ENCODE measurements at regions not wholly inside any gene's neighbourhood (a gene's known extent, or its start where the extent isn't known, plus 50 kb on each side); places are given as distances from the start of the nearest gene placed in this dataset.

DNA sequence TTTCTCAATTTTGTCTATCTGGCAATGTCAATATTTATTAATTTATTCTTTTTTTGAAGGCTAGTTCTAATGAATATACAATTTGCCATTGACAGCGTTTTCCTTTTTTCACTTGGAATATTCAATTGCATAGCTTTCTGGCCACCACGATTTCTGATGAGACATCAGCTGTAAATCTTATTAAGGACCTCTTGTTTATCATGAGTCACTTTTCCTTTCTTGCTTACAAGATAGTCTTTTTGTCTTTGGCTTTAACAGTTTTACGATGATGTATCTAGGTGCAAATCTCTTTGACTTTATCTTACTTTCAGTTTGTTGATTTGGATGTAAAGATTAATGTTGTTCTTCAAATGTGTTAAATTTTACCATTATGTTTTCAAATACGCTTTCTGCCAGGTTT is 991.6 kb upstream of the SLC10A2 start:
- no peak for DNase-seq

DNA sequence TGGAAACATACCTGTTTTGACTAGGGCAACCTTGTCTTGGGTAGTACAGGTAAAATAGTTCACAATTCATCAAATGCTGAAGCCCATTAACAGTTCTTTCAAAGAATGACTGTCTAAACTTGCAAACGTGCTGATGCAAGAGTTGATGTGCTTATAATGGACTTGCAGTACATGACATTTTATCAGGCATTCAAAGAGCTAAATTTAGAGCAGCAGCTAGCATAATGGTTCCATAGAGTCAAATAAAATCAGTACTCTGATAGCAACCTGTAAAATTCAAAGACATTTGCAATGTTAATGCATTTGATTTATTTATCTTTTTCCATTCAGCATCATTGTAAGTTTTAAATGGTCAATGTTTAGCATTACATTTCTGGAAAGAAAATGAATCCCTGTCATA is 979.7 kb upstream of the SLC10A2 start:
- DNase-seq = no peak

DNA sequence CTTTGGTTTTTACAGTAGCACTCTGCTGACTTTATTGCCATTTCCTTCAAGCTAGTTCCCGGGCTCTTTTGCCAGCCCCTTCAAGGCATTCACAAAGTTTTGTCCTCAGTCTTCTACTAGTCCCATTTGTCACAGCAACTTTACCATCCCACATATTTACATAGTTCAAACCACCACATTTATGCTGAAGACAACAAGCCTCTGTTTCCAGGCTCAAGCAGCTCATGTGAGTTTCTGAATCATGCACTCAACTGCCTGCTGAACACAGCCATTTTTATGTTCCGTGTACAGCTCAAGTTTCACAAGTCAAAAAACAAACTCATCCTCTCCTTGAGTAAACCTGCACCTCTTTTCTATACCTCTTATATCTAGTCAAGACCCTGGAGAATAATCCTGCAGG is 977.0 kb upstream of the SLC10A2 start:
- no peak for DNase-seq

DNA sequence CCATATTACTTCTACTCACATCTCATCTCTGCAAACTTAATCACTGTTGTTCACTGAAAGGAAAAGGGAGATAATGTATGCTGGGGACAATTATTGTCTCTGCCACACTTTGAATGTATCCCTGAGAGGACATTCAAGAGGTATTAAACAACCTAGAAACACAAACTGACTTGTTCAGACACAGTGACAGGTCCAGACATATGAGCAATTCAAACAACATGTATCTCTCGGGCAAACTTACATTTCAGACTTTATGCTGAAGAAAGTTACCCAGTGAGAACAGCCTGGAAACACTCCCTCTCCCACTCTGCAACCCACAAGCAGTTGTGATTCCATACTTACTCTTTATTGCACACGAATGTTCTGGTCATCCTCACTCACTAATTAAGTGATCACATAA is 968.7 kb upstream of the SLC10A2 start:
- DNase-seq = no peak

DNA sequence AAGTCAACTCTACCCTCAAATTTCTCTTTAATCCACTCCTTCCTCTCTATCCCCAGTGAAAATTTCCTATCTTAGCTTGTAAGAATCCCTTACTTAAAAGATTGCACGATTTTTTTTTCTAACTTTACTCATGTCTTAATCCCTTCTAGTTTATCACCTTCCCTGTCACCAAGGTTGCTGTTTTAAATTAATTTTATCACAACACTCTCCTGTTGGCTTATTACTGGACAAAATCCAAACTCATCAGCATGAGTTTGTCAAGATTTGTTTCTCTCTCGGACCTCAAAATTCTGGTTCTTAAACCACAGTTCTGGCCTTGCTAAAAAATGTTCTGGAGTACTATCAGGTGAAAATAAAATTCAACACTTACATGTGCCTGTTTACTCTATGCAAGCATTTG is 959.1 kb upstream of the SLC10A2 start:
- DNase-seq = no peak

DNA sequence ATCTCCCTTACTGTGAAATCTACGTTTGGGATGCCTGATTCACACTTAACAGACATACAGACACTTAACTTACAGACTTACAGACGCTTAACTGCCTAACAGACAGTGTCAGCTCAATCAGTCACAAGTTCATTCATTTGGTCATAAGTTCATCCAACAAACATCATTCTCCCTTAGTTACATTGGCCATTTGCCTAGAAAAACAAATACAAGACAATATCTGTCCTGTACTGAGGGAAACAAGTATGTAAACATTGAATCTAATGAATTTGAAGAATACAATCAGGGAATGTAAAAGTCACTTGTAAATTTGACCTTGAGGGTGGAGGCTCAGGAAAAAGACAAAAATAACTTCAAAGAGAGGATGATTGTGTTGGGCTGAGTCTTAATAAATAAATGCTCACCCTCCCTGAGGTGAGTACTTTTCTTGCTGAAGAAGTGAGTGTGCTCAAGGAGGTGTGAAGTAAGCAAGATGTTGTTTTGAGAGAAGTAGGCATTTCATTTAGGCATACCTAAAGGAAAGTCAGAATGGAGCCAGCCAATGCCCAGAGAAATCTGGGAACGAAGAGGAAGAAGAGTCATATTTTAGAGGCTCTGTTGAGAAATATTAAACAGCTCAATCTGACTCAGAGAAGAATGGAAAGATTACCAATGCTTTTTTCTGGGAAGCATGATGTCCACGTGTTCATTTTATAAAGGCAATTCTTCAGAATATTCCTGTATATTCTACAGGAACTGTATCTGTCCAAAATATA is 958.4 kb upstream of the SLC10A2 start:
- DNase-seq = no peak

DNA sequence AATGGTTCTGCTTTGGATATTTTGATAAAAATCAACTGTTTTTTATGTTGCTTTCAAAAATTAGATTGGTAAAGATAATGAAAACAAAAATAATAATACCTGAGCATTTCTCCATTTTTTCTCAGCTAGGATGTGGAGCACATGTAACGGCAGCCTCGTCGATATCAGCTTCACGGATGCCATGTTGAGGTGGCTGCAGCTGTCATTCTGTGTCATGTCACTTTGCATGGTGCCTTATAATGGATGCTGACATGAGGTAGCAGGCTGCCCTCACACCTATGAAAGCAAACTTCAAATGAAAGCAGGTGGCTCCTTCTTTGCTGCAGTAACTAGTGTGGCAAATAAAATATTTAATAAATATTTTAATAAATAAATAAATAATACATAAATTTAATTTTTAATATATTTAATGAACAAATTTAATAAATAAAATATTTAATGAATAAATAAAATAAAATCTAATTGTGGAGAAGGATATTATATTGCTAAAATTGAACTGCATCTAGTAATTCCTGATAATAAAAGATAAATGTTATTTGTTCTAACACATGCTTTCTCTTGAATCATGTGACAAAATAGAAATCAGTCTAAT is 955.7 kb upstream of the SLC10A2 start:
- DNase-seq = no peak

DNA sequence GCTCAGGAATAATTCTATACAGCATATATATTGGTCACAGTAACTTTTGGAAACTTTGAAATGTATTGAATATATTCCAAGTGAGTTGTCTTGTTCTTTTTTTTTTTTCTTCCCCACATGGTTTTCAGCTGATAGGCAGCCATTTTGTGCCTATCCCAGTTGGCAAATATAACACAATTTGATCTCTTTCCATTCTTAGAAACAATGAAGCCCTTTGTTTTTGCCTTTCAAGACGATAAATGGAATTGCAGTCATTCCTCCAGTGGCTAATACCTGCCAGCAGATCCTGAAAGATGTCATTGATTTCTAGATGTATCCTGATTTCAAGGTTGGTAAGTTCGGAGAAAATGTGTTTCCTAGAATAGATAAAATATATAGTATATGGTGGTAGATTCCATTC is 951.1 kb upstream of the SLC10A2 start:
- no peak for DNase-seq

DNA sequence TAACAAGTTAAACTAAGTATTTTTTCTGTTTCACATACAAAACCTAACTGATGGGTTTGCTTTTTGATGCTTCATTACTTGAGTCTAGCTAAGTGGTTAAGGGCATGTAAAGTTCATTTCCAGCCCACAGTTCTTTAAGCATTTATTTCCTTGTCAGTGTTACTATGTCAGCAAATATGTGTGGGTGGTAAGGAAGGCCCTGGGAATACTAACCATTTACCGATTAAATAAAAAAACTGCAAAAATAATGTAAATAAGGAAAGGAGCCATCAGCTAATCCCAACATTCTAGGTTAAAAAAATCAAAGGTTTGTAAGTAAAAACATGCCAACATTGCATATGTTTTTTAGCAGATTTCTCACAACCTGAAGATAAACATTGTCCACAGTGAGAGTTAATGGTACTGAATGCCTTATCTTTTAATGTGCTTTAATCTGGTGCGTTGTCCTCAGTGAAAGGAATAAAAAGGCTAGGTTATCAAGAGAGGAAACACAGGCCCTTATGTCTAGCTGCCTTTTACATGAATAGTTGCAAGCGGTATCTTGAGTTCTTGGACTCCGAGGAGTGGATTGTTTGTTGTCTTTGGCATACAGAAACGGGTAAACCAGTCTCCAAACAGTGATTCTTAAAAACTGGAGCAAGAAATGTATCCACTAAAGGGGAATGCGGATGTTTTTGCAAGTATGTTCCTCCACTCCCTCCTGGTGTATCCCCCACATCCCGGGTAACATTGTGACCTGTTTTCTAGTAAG is 949.6 kb upstream of the SLC10A2 start:
- no peak for DNase-seq

DNA sequence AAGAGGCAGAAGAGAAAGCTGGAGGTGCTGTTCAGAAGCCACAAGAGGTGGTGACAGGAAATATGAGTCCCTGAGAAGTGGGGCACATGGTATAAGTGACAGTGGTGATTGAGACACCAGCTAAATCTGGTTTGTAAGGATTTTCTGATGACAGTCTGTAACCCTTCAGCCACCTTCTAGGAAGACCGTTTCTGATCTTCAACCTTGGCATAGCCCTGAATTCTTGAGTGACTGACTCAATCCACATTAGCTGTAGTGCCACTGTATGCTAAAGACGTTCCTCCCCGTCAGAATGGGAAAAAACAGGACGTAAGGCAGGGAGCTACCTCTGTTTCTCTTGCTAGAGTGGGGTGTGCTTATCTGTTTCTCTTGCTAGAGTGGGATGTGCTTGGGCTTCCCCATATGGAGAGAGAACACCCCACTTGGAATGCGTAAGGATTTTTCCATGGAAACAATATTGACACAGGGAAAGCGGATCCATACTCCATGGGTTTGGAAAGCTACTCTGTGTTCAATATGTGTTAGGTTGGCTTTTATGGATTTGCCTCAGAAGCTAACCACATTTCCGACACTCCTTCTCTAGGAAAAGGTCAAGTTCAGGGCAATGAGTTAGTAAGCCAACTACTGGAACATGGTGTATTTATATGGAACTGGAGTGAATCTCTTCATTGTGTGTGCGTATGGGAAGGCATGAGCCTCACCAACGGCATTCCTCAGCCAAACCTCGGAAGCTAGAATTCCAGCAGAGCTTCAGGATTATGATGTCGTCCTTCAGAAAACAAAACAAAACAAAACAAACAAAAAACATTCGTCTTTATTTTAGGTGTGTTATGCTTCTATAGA is 948.8 kb upstream of the SLC10A2 start:
- DNase-seq = no peak

DNA sequence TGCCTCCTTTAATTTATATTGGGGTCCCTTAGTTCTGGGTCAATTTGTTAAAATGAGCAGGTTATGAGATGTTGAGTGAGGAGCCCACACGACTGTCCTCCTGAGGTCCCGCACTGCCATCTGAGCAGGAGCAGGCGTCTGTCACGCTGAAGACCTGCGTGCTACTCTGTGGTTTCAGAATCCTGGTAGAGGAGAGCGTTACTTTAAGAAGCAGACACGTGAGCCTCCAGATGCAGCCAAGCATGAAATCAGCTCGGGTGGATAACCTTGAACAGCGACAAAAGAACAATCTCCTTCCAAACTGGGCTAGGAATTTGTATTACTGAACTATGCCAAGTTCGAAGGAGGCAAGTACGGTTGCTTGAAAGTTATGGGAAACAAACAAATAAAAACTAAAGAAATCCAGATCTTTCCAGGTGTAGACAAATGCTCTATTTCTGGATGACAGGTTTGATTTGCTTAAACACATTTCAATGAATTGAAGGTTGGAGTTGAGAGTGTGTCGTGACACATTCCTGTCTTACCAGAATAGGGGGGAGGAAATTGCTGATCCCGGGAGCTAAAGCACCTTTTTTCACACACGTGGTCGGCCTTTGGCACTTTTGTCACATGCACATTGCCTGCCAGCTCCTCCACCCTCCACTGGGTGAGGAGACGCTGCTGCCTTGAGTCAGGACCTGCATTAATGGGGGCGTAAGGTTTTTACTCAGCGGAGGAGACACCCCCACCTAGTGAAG is 945.5 kb upstream of the SLC10A2 start:
- DNase-seq = no peak

DNA sequence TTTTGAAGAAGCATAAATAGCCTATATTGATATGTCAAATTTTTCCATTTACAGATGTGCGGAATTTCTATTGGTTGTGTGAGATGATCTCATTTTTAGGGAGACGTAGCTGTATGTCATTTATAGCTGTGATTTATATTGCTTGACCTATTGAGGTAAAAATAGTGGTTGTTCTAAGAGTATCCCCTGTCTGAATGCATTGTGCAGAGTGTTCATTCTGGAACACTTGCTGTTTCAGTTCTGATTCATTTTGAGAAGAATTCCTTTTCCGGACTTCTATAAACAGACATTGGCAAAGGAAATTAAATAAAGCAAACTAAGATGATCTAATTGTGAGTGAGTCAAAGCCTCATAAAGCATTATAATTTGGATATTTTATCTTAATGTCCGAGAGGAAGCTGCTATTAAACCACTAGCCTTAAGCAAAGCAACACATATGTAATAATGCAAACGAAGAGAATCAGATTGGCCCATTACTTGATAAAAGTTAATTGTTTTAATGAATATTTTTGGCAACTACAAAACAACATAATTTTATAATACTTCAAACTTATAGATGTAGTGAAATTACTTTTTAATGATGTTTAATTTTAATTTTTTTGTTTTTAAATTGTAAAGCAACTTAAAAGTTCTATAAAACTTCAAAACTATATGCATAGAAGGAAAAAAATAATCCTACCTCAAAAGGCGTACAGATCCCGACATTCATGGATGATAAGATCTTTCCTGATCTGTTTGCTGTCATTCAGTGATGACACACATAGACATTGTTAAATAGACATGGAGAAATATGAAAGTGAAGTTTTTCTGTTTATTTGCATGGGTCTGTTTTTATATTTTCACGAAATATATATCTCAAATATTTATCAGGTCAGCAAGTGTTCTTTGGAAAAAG is 942.6 kb upstream of the SLC10A2 start:
- DNase-seq = no peak

DNA sequence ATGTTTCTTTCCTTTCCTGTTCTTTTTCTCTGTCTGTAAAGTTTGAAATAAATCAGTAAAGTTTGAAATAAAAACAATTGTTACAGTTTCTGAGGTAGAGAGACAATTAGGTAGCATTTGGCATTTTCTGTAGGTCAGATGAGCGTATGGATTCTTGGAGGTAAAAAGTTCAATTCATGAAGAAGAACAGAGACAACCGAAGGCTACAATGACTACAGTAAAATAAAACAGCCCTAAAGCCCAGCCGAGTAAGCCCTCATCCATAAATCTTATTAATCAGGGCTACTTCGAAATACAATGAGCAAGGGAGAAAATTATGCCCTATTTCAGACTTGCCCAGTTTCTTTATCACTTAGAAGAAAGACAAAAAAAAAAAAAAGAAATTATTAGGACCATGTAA is 941.9 kb upstream of the SLC10A2 start:
- no peak for DNase-seq

DNA sequence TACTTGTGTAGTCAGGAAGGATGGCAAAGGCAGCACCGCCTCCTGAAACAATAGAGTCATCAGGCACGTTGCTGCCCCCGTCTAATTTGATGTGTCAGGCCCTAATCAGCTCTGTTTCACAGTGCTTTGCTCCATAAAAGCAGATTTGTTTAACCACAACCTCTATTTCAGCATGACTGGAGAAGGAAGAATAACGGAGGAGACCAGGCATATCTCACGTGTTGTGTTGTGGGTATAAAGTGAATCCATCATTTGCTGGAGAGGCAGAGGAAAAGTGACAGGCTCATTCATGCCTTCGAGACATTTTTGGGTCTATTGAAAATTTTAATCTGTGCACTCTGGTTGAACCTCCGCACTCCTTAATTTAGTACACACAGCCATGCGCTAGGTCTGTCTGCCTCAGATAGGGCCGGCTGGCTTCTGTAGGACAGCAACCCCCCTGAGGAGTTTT is 940.4 kb upstream of the SLC10A2 start:
- no peak for DNase-seq

DNA sequence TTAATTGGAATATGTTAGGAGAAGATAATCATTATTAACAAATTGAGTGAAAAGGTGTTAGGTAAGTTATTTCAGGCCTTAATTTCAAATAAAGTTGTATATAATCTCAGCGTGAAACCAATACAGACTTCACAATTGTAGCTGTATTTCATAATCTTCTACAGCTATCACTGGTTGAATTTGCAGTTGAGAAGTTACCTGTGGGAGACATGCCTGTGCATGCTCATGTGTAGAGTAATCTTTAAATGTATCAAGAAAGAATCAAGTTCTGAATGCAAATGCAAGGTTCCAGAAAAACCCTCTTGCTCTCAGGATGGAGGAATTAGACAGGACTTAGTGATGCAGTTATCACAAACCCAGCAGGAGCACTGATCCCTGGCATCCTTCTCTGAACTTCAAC is 938.4 kb upstream of the SLC10A2 start:
- no peak for DNase-seq

DNA sequence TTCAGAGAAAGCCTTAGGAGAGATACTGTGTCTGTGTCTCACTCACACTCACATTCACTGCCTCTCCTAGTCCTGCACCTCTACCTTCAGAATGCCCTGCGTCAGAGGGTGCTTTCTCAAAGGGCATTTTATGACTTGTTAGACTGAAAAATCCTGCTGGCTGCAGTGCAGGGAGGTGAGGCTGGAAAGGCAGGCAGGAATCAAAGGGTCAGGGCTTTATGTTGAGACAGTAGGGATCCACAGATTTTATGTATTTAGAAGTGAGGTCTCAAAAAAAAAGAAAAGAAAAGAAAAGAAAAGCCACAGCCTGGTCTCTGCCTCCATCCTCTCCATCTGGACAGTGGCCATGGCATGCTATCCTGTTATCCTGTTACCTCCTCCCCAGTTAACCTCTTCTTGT is 936.0 kb upstream of the SLC10A2 start:
- no peak for DNase-seq

DNA sequence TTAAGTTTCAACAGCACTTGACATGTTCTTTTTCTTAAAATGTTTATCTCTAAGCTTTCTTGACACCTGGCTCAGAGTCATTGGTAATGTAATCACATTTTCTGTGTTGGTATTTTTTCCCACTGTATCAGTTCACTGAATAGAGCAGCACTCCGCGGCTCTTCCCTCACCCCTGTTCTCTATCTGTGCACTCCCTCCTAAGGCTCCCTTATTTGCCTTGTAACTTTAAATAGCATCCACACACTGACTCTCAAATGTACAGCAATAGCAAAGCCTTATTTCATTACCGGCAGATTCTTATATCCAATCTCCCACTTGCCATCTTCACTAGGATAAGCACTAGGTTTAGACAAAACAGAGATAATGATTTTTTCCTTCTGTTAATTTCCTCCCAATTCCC is 935.5 kb upstream of the SLC10A2 start:
- no peak for DNase-seq

DNA sequence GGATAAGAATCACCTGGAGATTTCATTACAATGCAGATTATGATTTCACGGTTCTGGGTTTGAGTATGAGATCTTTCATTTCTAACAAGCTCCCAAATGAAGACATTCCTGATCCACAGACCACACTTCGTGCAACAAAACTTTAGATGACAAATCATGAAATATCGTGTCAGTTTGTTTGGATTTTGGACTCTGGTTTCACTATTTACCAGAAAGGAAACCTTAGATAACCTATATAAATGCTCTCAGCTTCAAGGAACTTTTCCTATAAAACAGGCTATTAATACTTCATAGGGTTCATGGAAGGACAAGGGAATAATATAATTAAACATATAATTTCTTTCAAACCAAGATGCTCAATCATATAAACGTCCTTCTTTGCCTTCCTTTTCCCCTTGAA is 930.5 kb upstream of the SLC10A2 start:
- DNase-seq = no peak

DNA sequence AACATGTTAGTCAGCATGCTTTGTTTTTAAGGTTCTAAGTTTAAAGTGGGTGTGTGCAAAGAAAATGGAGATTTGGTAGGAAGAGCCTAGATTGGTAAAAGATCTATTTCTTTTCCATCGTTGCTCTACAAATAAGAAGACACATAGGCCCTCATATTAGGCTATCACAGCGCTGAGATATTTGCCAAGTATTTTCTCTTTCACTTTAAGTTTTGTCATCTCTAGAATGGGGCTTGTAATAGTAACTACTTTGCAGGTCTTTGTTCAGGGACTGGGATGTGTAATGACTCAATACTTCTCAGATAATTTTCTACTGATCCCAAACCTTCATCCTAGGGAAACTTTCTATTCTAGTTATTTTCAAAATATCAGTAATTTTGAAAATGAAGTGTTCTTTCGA is 917.7 kb upstream of the SLC10A2 start:
- no peak for DNase-seq

DNA sequence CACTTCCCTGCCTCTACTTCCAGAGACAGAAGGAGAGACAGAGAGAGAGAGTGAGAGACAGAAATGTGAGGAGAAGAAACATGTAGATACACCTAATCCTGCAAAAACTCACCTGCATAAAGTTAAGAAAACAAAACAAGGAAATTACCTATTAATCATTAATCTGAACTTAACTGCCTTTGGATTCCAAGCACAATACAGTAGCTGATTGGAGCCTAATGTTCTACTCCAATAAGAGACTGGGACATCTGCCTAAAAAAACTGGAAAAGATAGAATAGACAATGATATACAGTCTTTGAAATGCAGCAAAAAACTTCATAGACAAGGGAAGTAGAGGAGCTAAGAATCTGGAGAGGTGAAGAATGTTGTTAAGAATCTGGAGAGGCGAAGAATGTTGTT is 910.2 kb upstream of the SLC10A2 start:
- DNase-seq = no peak

DNA sequence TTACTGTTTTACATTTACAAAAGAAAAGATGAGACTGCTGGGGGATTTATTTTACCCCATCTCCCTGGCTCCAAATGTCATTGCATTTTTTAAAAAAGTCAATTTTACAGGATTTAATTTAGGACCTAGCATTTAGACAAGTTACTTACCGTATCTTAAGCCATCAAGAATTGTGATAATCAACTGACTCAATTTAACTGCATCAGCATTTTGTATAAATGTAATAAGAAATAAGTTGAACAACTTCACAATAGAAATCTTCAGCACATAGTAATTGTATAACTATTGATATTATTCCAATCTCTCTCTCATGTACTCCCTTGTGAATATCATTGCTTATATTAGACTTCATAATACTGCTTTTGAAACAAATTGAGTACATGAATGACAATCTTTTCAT is 907.5 kb upstream of the SLC10A2 start:
- no peak for DNase-seq

Measured in inflammatory macrophage treated with lipopolysaccharide for 1 hour (primary cell).